HEK293T (cell line): ENCODE measurements at regions not wholly inside any gene's neighbourhood (a gene's known extent, or its start where the extent isn't known, plus 50 kb on each side); places are given as distances from the start of the nearest gene placed in this dataset.

ENCODE experiments used
- CTBP1 ChIP-seq: fragments of 450-650 bp; IDR thresholded peaks from 2 replicates; pipeline ENCODE4 v1.6.1; 2016; ENCODE audit warnings: borderline replicate concordance
- FOXK2 ChIP-seq: fragments of 450-650 bp; IDR thresholded peaks from 2 replicates; pipeline ENCODE4 v1.6.1; 2016; ENCODE audit warnings: mild to moderate bottlenecking

- TF ChIP-seq FOXK2 (no peak), CTBP1 (no peak)
Measured at GRCh38 chr4:34721835-34722234, 1522.5 kb downstream of the ARAP2 start.
